Cardiac fibroblast (primary cell): ENCODE measurements at regions not wholly inside any gene's neighbourhood (a gene's known extent, or its start where the extent isn't known, plus 50 kb on each side); places are given as distances from the start of the nearest gene placed in this dataset.

ENCODE experiments used
- DNase-seq, 2 donors: peaks; one replicate each; pipeline versions ENCODE4 v3.0.0 to v3.0.0-alpha.2; 2010; ENCODE audit warnings: low read depth in 2 of 2
- H3K4me3 ChIP-seq, 2 donors: replicated peaks in 1 of 2; 1 replicate in 1 of 2; 2 replicates in 1 of 2; pipeline ENCODE4 v1.5.1; 2011; ENCODE audit warnings: low read depth in 2 of 2, low read length in 2 of 2, mild to moderate bottlenecking in 2 of 2, moderate library complexity in 1 of 2
- TF ChIP-seq, protein P1 (sequence below): IDR thresholded peaks from one replicate; pipeline ENCODE4 v1.5.1; 2011; ENCODE audit warnings: low read depth, mild to moderate bottlenecking, low read length, inconsistent platforms

DNA sequence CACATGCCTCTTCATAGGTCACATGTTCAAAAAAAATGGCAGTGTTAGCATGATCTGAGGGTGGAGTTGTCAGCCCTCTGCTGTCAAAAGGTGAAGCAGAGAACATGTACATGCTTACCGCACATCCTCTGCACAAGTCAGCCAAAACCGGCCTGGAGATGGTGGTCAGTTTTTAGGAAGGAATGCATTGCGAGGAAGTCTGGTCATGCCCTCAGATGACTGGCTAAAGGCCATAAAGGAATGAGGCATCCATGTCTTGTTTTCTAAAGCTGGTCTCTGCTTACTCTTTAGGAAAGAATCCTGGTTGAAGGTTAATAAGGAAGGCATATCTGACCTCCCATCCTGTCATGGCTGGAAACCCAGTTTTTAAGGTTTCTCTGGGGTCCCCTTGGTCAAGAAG lies 292.0 kb upstream of the CCDC54 start:
- DNase-seq: peak; percentile 16 to 48
- no peak overlapping the region for H3K4me3 ChIP-seq
- TF ChIP-seq, protein P1, sequence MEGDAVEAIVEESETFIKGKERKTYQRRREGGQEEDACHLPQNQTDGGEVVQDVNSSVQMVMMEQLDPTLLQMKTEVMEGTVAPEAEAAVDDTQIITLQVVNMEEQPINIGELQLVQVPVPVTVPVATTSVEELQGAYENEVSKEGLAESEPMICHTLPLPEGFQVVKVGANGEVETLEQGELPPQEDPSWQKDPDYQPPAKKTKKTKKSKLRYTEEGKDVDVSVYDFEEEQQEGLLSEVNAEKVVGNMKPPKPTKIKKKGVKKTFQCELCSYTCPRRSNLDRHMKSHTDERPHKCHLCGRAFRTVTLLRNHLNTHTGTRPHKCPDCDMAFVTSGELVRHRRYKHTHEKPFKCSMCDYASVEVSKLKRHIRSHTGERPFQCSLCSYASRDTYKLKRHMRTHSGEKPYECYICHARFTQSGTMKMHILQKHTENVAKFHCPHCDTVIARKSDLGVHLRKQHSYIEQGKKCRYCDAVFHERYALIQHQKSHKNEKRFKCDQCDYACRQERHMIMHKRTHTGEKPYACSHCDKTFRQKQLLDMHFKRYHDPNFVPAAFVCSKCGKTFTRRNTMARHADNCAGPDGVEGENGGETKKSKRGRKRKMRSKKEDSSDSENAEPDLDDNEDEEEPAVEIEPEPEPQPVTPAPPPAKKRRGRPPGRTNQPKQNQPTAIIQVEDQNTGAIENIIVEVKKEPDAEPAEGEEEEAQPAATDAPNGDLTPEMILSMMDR: no peak

DNA sequence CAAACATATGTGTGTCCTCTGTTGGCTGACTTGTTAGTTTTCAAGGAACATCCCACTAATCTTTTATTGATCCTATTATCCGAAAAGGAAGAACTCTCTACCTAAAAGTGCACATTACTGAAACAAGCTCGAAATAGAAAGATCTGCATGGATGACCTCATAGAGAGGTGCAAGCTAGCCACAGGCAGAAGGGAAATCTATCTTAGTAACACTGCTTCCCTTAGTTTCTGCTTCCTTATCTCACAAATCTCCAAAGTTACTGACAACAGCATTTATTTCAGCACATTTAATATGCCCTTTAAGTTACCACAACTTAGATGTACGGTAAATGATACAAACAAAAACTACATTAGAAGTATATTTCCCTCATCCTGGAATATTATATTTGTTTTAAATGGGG lies 285.1 kb upstream of the CCDC54 start:
- TF ChIP-seq, protein P1: no peak
- H3K4me3 ChIP-seq: no peak overlapping the region
- no peak for DNase-seq

DNA sequence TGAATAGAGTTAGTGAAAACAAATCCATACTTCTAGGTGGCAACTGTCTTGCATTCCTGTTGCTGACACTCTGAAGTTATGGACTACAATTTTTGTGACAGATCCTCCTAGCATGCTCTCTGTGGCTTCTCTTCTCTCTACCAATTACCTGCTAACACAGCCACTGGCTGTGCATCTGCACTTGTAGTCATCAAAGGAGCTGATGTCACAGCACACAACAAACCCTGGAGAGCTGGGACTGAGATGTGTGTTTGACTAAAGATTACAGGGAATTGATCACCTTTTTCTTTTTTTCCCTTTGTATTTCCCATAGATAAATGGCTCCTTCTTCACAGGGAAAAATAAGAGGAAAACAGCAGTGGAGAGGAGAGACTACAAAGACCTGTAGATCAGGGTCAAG lies 278.4 kb upstream of the CCDC54 start:
- TF ChIP-seq, protein P1: no peak
- H3K4me3 ChIP-seq: no peak overlapping the region
- no peak for DNase-seq

DNA sequence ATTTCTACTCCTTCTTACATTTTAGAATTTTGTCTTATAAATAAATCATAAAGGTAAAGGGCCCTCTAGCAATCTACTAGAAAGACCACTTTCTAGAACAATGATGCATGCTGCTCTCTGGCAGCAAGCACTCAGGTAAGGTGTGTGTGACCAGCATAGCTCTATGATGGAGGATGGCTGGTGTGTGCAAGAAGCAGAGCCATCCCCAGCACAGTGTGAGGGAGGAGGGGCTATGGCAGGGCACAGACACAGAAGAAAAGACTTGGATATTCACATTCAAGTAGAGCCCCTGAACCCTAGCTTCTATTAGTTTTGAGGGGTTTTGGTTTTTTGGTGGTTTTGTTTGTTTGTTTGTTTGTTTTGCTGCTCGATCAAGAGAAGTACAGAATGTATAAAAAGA lies 277.1 kb upstream of the CCDC54 start:
- no peak for DNase-seq
- TF ChIP-seq, protein P1: no peak
- H3K4me3 ChIP-seq: no peak overlapping the region

DNA sequence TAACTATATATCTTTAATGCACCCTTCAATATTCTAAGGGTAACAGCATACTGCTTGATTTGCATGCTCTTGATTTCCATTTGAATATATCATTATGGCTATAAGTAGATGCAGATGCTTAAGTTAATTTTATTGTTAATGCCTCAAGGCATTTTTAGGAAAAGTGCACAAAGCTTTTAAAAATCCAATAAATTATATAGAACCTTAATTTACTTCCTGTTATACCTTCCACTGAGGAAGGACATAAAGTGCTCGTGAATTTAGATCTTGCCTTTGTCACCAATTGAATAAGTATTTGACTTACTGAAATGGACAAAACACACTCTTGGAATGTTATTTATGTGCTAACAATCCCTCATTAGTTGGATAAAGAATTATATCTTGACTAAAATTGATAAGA lies 276.7 kb upstream of the CCDC54 start:
- no peak overlapping the region for H3K4me3 ChIP-seq
- TF ChIP-seq, protein P1: no peak
- no peak for DNase-seq

DNA sequence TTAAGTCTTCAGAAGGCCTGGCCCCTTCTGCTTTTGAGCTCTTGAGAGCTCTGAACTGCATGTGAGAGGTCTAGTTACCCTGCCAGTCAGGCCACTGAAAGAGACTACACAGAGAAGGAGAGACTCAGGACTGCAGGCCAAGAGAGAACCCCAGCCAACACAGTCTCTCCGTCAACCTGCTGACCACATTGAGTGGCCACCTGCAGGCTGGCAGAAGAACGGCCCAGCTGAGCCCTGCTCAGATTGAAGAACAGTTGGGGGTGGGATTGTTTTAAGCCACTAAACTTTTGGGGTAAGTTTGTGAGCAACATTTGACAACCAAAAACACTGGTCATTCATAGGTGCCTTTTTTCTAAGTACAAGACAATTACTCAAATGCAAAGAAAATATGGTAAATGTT lies 273.5 kb upstream of the CCDC54 start:
- no peak for DNase-seq
- TF ChIP-seq, protein P1: no peak

DNA sequence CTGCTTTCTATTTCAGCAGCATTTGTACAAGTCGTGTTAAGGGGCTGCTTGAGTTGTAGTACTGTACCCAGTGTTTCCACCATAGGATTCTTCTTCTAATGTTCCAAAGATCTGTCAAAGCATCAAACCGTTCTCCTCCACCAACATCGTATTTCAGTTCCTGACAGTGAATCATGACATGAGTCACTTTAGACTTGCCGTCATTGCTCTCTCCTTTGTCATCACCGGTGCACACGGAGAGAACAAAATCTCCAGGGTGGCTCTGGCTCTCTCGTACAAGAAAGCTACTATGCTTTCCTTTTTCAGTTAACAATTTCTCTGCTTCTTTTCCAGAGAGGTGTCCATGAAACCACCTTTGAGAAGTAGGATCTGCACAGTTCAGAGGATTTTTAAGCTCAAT lies 270.9 kb upstream of the CCDC54 start:
- no peak overlapping the region for H3K4me3 ChIP-seq
- DNase-seq: peak; percentile 20 to 87

More for the DNA sequence above, 273.5 kb upstream of the CCDC54 start:
- no peak overlapping the region for H3K4me3 ChIP-seq

More for the DNA sequence above, 270.9 kb upstream of the CCDC54 start:
- TF ChIP-seq, protein P1: no peak
